ENCODE measurements at regions not wholly inside any gene's neighbourhood (a gene's known extent, or its start where the extent isn't known, plus 50 kb on each side); places are given as distances from the start of the nearest gene placed in this dataset.

GRCh38 chr11:101279728-101280127, 150.1 kb upstream of the PGR start (continued):
- TF ChIP-seq CHD7 (IDR thresholded peaks at IDR 0.05; ENCODE audit: insufficient replicate concordance, low read length) (no peak), TAF7 (optimal IDR thresholded peaks at IDR 0.05; ENCODE audit: borderline replicate concordance, low read depth, low read length) (no peak), CREB1 (IDR thresholded peaks at IDR 0.05) (no peak), USF2 (IDR thresholded peaks at IDR 0.05; ENCODE audit: low read length) (no peak)
